ENCODE measurements at regions not wholly inside any gene's neighbourhood (a gene's known extent, or its start where the extent isn't known, plus 50 kb on each side); places are given as distances from the start of the nearest gene placed in this dataset.

DNA sequence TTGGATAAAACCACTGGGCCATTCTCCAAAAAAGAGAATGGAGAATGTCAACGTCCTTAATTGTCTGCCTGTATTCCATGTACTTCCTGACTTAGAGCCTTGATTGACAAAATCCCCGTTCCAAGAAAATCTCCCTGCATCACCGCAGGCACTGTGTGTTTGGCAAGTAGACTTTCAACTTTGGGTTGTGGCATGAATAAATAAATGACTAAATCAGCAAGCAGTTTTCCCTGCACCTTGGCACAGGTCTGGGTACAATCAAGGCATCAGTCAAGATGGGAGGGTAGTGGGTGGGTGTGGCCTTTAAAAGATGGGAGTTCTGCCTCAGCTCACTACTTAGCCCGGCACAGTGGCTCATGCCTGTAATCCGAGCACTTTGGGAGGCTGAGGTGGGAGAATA lies 248.5 kb upstream of the RPL38 start:
- no peak for TF ChIP-seq POLR2A (IDR thresholded peaks at IDR 0.05)
- TF ChIP-seq, protein P1, sequence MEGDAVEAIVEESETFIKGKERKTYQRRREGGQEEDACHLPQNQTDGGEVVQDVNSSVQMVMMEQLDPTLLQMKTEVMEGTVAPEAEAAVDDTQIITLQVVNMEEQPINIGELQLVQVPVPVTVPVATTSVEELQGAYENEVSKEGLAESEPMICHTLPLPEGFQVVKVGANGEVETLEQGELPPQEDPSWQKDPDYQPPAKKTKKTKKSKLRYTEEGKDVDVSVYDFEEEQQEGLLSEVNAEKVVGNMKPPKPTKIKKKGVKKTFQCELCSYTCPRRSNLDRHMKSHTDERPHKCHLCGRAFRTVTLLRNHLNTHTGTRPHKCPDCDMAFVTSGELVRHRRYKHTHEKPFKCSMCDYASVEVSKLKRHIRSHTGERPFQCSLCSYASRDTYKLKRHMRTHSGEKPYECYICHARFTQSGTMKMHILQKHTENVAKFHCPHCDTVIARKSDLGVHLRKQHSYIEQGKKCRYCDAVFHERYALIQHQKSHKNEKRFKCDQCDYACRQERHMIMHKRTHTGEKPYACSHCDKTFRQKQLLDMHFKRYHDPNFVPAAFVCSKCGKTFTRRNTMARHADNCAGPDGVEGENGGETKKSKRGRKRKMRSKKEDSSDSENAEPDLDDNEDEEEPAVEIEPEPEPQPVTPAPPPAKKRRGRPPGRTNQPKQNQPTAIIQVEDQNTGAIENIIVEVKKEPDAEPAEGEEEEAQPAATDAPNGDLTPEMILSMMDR (IDR thresholded peaks at IDR 0.05), result no peak
- TF ChIP-seq EP300 (IDR thresholded peaks at IDR 0.05), result no peak
